AG04450 (cell line): ENCODE measurements at regions not wholly inside any gene's neighbourhood (a gene's known extent, or its start where the extent isn't known, plus 50 kb on each side); places are given as distances from the start of the nearest gene placed in this dataset.

ENCODE experiments used
- CTCF ChIA-PET: fragments of 300-600, 350-600 bp; formaldehyde crosslinking; extraction: SDS; loops from one replicate; lab custom pipeline; 2022; ENCODE audit warnings: antibody characterized with exemption, inconsistent platforms; lab: Charles Lee
- POLR2A ChIA-PET: fragments of 350-600 bp; formaldehyde crosslinking; extraction: SDS; loops from one replicate; lab custom pipeline; 2021; ENCODE audit warnings: antibody characterized with exemption, inconsistent platforms; lab: Yijun Ruan, JAX
- DNase-seq: peaks from one replicate; pipeline ENCODE4 v3.0.0-alpha.2; 2011; ENCODE audit warnings: low read depth, low spot score
- H3K27ac ChIP-seq: one replicate; pipeline ENCODE4 v1.5.1; 2012; ENCODE audit warnings: low read depth, low read length, control low read depth
- H3K27me3 ChIP-seq: one replicate; pipeline ENCODE4 v1.6.0; 2012; ENCODE audit warnings: low read length; ENCODE audit not compliant: control insufficient read depth, insufficient read depth
- H3K4me3 ChIP-seq: 2 replicates; pipeline ENCODE4 v1.5.1; 2011; ENCODE audit warnings: mild to moderate bottlenecking, low read depth, low read length, control low read depth
- H3K9me3 ChIP-seq: 2 replicates; pipeline ENCODE4 v1.5.1; 2012; ENCODE audit warnings: low read length; ENCODE audit not compliant: control insufficient read depth, insufficient read depth
- TF ChIP-seq, protein P1 (sequence below): IDR thresholded peaks from 2 replicates; pipeline ENCODE4 v1.5.1; 2011; ENCODE audit warnings: low read depth, low read length, control low read depth, inconsistent platforms

DNA sequence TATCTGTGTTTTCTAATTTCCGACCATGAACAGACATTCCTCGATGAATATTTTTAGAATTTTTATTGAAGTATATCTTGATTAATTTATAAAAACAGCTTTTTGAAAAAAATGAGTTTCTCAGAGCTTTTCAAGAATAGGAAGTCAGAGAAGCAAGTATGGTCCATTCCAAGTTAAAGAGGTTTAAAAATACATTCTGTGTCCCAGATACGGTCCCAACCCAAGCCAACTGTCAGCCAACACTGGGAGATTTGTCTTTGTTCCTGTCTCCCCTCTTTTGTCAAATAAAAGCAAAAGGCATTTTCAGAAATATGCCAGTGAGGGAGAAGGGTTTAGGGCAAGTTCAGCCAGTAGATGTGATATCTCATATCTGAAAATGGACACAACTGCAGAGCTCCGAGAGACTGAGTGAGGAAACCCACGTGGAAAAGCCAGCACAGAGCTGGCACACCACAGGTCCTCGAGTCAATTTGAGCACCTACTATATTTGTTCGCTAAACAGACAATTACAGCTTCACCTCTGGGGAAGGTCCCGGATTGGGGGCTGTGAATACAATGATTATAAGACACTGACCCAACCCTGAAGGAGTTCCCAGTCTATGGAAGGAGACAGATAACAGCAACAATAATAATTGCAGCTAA is 59.8 kb downstream of the C11orf91 start:
- CTCF ChIA-PET: no interaction called here
- no peak for DNase-seq
- POLR2A ChIA-PET: no interaction called here
- no peak overlapping the region for H3K27ac ChIP-seq
- TF ChIP-seq, protein P1, sequence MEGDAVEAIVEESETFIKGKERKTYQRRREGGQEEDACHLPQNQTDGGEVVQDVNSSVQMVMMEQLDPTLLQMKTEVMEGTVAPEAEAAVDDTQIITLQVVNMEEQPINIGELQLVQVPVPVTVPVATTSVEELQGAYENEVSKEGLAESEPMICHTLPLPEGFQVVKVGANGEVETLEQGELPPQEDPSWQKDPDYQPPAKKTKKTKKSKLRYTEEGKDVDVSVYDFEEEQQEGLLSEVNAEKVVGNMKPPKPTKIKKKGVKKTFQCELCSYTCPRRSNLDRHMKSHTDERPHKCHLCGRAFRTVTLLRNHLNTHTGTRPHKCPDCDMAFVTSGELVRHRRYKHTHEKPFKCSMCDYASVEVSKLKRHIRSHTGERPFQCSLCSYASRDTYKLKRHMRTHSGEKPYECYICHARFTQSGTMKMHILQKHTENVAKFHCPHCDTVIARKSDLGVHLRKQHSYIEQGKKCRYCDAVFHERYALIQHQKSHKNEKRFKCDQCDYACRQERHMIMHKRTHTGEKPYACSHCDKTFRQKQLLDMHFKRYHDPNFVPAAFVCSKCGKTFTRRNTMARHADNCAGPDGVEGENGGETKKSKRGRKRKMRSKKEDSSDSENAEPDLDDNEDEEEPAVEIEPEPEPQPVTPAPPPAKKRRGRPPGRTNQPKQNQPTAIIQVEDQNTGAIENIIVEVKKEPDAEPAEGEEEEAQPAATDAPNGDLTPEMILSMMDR: no peak
- H3K9me3 ChIP-seq: no peaks in the 10 kb centered on the region
- H3K27me3 ChIP-seq: no peaks in the 10 kb centered on the region
- H3K4me3 ChIP-seq: no peak overlapping the region

DNA sequence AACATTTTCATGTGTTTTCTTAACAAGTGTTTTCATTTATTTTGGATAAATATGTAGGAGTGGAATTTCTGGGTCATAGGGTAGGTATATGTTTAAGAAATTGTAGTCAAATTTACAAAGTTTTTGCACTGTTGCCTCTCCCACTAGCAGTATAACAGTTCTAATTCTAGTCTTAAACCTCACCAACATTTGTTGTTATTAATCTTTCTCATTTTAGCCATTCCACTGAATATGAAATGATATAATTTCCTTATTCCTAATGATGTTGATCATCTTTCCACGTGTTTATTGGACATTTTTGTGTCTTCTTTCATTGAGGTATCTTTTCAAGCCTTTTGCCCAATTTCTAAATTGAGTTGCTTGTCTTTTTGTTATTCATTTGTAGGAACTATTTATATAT is 62.0 kb downstream of the C11orf91 start:
- DNase-seq: no peak
- POLR2A ChIA-PET: no interaction called here
- Histone ChIP-seq H3K27me3 (no peaks in the 10 kb centered on the region), H3K4me3 (no peak overlapping the region), H3K9me3 (no peaks in the 10 kb centered on the region), H3K27ac (no peak overlapping the region)
- TF ChIP-seq, protein P1: no peak
- CTCF ChIA-PET: no interaction called here

DNA sequence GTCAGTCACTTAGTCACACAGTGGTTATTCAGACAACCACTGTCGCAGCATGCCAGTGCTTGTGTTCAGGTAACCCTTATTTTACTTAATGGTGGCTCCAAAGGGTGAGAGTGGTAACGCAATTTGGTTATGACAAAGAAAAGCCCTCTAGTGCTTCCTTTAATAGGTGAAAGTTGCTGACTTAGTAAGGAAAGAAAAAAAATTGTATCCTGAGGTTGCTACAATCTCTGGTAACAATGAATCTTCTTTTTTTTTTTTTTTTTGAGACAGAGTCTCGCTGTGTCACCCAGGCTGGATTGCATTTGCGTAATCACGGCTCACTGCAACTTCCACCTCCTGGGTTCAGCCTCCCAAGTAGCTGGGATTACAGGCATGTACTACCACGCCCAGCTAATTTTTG is 64.5 kb downstream of the C11orf91 start:
- TF ChIP-seq, protein P1: no peak
- ChIA-PET POLR2A (no interaction called here), CTCF (interaction anchor here (0.6 kb wide), 1 partner anchor 246 kb away, joined by 3 read pairs; no protein-coding TSS in a partner anchor)
- H3K27me3 ChIP-seq: no peaks in the 10 kb centered on the region
- DNase-seq: no peak
- H3K4me3 ChIP-seq: no peak overlapping the region
- no peak overlapping the region for H3K27ac ChIP-seq
- no peaks in the 10 kb centered on the region for H3K9me3 ChIP-seq

DNA sequence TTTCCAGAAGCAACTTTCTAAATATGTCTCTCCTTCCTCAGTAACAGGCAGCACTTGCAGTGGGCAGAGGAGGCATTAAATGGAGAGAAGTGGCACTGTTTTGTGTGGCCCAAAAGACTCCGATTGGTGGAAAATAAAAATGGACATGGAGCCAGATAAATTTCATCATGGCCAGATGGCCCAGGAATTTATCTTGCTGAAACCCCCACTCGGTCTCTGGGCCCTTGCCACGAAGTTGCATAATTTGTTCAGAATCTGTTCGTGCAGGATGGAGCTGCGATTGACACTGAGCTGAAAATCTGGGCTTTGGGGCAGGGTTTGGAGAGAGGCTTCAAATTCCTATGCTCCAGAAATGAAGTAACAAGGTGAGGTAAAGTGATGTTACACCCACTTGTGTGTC is 65.5 kb downstream of the C11orf91 start:
- H3K4me3 ChIP-seq: no peak overlapping the region
- no peak for DNase-seq
- H3K27me3 ChIP-seq: no peaks in the 10 kb centered on the region
- H3K27ac ChIP-seq: no peak overlapping the region
- TF ChIP-seq, protein P1: no peak
- no peaks in the 10 kb centered on the region for H3K9me3 ChIP-seq
- ChIA-PET POLR2A (interaction anchor here (0.7 kb wide), 1 partner anchor 21 kb away, joined by 7 read pairs; no protein-coding TSS in a partner anchor), CTCF (no interaction called here)

DNA sequence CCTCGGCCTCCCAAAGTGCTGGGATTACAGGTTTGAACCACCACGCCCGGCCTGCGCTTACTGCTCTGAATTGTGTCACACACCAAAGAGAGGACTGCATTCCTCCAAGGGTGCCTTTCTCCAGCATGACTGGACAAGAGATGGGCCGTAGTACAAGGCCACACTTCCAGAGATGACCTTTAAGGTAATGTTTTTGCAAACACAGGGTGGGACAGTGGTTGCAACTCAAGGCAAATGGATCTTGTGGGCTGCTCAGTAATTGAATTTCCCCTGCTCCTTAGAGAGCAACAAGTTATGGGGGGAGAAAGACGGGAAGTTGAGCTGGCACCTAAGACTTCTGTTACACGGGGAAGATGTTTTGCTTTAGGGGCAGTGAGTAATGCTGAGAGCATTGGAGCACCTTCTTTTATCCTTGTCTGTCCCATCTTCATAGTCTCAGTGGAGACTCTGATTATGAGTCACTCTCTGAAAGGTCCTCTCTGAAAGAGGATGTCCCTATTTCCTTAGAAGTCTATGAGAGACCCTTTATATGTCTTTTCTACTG is 66.3 kb downstream of the C11orf91 start:
- Histone ChIP-seq H3K27me3 (no peaks in the 10 kb centered on the region), H3K27ac (peak overlapping the region; percentile 39), H3K4me3 (no peak overlapping the region), H3K9me3 (no peaks in the 10 kb centered on the region)
- DNase-seq: no peak
- TF ChIP-seq, protein P1: no peak
- POLR2A ChIA-PET: interaction anchor here (1.1 kb wide), 1 partner anchor 14 kb away, joined by 4 read pairs; no protein-coding TSS in a partner anchor
- CTCF ChIA-PET: no interaction called here
